ENCODE measurements at regions not wholly inside any gene's neighbourhood (a gene's known extent, or its start where the extent isn't known, plus 50 kb on each side); places are given as distances from the start of the nearest gene placed in this dataset.
"Not testable (repeated sequence)": the region's sequence is repeated elsewhere in the genome, so short reads cannot be mapped to it uniquely, and the experiment has no call there.

DNA sequence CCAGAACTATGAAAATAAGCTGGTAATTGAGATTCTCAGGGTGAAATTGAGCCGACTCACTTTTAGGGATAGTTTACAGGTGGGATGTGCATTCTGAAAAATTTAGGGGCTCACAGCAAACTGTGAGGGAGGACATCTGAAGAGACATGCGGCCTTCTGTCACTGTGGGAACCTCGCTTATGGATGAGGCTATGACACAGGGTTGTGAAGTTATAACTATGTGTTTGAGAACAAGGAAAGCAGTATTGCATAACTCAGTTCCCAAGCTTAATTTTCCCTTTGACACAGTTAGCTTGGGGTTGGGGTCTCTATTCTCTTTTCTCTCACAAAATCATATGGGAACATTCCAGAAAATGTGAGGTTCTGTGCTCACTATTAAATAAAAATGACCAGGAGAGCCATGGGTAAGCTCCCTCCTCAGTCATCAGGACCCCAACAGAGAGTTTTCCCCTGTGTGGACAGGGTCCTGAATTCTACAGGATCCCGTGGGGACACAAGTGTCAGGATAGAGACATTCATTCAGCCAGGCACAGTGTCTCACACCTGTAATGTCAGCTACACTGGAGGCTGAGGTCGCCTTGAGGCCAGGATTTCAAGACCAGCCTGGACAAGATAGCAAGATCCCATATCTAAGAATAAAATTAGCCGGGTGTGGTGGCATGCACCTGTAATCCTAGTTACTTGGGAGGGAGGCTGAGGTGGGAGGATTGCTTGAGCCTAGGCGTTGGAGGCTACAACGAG, 1507.7 kb upstream of the TPTE start:
- not testable (repeated sequence) for H3K4me1 ChIP-seq (ENCODE audit: control insufficient read depth, extremely low read depth, insufficient read depth, low read length); H3K36me3 ChIP-seq (ENCODE audit: control insufficient read depth, insufficient read depth, low read length); H3K27me3 ChIP-seq (ENCODE audit: control insufficient read depth, insufficient read depth, low read length); H3K79me2 ChIP-seq (ENCODE audit: control insufficient read depth, insufficient read depth, low read length); H2AFZ ChIP-seq (ENCODE audit: low read length); DNase-seq (ENCODE audit: low read depth in 2 of 2); H3K4me2 ChIP-seq (ENCODE audit: extremely low read depth, insufficient read depth, low read length); H3K9me3 ChIP-seq (ENCODE audit: control insufficient read depth, insufficient read depth, low read depth, low read length); H3K4me3 ChIP-seq (replicated peaks in 1 of 4; ENCODE audit: control extremely low read depth in 1 of 4, insufficient read depth in 1 of 4, low read depth in 3 of 4, low read length in 4 of 4); H3K27ac ChIP-seq (ENCODE audit: insufficient read depth, low read length); H4K20me1 ChIP-seq (ENCODE audit: control insufficient read depth, extremely low read depth, insufficient read depth, low read length); H3K9ac ChIP-seq (ENCODE audit: insufficient read depth, low read length)

- not testable (repeated sequence) for H3K27me3 ChIP-seq (ENCODE audit: control insufficient read depth, insufficient read depth, low read length); H2AFZ ChIP-seq (ENCODE audit: low read length); H3K36me3 ChIP-seq (ENCODE audit: control insufficient read depth, insufficient read depth, low read length); H3K4me3 ChIP-seq (replicated peaks in 1 of 4; ENCODE audit: control extremely low read depth in 1 of 4, insufficient read depth in 1 of 4, low read depth in 3 of 4, low read length in 4 of 4); DNase-seq (ENCODE audit: low read depth in 2 of 2); H3K4me2 ChIP-seq (ENCODE audit: extremely low read depth, insufficient read depth, low read length); H3K27ac ChIP-seq (ENCODE audit: insufficient read depth, low read length); H4K20me1 ChIP-seq (ENCODE audit: control insufficient read depth, extremely low read depth, insufficient read depth, low read length); H3K9me3 ChIP-seq (ENCODE audit: control insufficient read depth, insufficient read depth, low read depth, low read length); H3K9ac ChIP-seq (ENCODE audit: insufficient read depth, low read length); H3K4me1 ChIP-seq (ENCODE audit: control insufficient read depth, extremely low read depth, insufficient read depth, low read length); H3K79me2 ChIP-seq (ENCODE audit: control insufficient read depth, insufficient read depth, low read length)
Observed at GRCh38 chr21:9014243-9014734, 1507.1 kb upstream of the TPTE start.

DNA sequence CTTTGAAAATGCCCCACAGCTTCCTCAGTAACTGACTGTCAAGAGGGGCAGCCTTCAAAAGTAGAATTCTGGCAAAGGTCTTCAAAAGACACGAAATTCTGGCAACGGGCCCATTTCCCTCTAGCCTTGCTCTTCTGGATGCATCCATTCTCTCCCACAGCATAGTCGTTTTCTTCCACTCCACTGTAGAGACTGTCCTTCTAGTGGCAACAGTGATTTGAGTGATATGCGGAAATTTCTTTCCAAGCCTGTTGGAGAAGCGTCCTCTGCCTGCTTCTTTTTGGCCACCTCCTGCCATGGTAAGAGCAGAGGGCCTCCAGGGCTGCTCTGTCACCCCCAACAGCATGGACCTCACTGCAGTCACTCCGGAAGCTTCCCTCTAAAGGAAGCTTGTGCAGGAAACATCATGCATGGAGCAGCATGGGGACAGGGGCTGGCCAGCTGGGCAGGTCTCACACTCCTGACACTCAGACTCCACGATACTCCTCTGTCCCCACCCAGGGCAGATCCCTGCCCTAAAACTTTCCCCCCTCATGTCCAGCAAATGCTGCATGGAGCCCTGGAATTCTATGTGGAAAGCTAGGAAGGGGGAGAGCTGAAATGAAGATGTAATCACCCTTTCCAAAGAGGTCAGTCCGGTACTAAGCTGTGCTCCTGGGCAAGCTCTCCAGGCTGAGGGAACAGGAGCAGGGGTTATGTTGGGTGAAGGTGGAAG, 1505.7 kb upstream of the TPTE start:
- H3K27me3 ChIP-seq (ENCODE audit: control insufficient read depth, insufficient read depth, low read length); H2AFZ ChIP-seq (ENCODE audit: low read length); H4K20me1 ChIP-seq (ENCODE audit: control insufficient read depth, extremely low read depth, insufficient read depth, low read length); DNase-seq (ENCODE audit: low read depth in 2 of 2); H3K4me1 ChIP-seq (ENCODE audit: control insufficient read depth, extremely low read depth, insufficient read depth, low read length); H3K79me2 ChIP-seq (ENCODE audit: control insufficient read depth, insufficient read depth, low read length); H3K9ac ChIP-seq (ENCODE audit: insufficient read depth, low read length); H3K27ac ChIP-seq (ENCODE audit: insufficient read depth, low read length); H3K9me3 ChIP-seq (ENCODE audit: control insufficient read depth, insufficient read depth, low read depth, low read length); H3K36me3 ChIP-seq (ENCODE audit: control insufficient read depth, insufficient read depth, low read length); H3K4me2 ChIP-seq (ENCODE audit: extremely low read depth, insufficient read depth, low read length); H3K4me3 ChIP-seq (replicated peaks in 1 of 4; ENCODE audit: control extremely low read depth in 1 of 4, insufficient read depth in 1 of 4, low read depth in 3 of 4, low read length in 4 of 4): not testable (repeated sequence)

DNA sequence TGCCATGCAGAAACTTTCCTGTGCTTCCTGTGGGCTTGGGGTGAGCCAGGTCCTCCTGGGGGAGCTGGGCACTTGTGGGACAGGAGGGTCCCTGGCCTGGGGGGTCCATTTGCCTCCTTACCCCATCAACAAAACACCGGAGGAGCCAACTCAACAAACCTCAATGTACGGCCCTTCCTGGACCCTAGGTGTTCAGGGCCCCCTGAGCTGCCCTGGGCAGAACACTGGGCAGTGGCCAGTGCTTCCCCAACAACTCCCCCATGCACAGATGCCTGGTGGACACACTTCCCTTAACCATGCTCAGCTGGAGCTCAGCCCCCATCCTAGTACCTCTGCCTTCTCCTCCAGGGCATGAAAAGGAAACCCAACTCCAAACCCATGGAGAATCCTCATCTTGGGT, 1504.2 kb upstream of the TPTE start:
- not testable (repeated sequence) for H2AFZ ChIP-seq (ENCODE audit: low read length); H3K27me3 ChIP-seq (ENCODE audit: control insufficient read depth, insufficient read depth, low read length); H3K4me2 ChIP-seq (ENCODE audit: extremely low read depth, insufficient read depth, low read length); H3K27ac ChIP-seq (ENCODE audit: insufficient read depth, low read length); H4K20me1 ChIP-seq (ENCODE audit: control insufficient read depth, extremely low read depth, insufficient read depth, low read length); H3K9ac ChIP-seq (ENCODE audit: insufficient read depth, low read length); H3K36me3 ChIP-seq (ENCODE audit: control insufficient read depth, insufficient read depth, low read length); DNase-seq (ENCODE audit: low read depth in 2 of 2); H3K79me2 ChIP-seq (ENCODE audit: control insufficient read depth, insufficient read depth, low read length); H3K4me3 ChIP-seq (replicated peaks in 1 of 4; ENCODE audit: control extremely low read depth in 1 of 4, insufficient read depth in 1 of 4, low read depth in 3 of 4, low read length in 4 of 4); H3K9me3 ChIP-seq (ENCODE audit: control insufficient read depth, insufficient read depth, low read depth, low read length); H3K4me1 ChIP-seq (ENCODE audit: control insufficient read depth, extremely low read depth, insufficient read depth, low read length)

DNA sequence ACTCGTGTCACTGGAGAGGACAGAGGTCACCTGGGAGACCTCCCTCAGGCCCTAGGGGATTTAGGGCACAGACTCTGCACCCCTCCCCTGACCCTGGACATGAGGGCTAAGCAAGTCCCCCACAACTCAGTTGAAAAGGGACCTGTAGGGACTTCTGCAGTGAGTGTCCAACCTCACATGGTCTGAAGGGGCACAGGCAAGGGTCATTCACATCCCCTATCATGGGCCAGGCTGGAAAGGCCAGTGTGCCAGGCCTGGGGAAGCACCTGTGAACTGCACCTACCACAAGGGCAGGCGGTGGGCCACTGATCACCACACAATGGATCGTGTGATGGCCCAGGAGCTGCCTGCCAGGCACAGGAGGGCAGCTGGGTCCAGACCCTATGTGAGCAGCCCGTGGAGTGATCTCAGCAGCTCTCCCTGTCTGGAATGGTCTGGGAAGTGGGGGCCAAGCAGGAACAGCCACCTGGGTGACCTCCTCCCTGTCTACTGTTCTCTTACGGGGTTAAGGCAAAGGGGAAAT, 1502.6 kb upstream of the TPTE start:
- not testable (repeated sequence) for H4K20me1 ChIP-seq (ENCODE audit: control insufficient read depth, extremely low read depth, insufficient read depth, low read length); H3K4me2 ChIP-seq (ENCODE audit: extremely low read depth, insufficient read depth, low read length); H3K36me3 ChIP-seq (ENCODE audit: control insufficient read depth, insufficient read depth, low read length); H3K4me3 ChIP-seq (replicated peaks in 1 of 4; ENCODE audit: control extremely low read depth in 1 of 4, insufficient read depth in 1 of 4, low read depth in 3 of 4, low read length in 4 of 4); H3K79me2 ChIP-seq (ENCODE audit: control insufficient read depth, insufficient read depth, low read length); H3K9ac ChIP-seq (ENCODE audit: insufficient read depth, low read length); H3K27me3 ChIP-seq (ENCODE audit: control insufficient read depth, insufficient read depth, low read length); H3K27ac ChIP-seq (ENCODE audit: insufficient read depth, low read length); H2AFZ ChIP-seq (ENCODE audit: low read length); H3K9me3 ChIP-seq (ENCODE audit: control insufficient read depth, insufficient read depth, low read depth, low read length); H3K4me1 ChIP-seq (ENCODE audit: control insufficient read depth, extremely low read depth, insufficient read depth, low read length); DNase-seq (ENCODE audit: low read depth in 2 of 2)

- not testable (repeated sequence) for H4K20me1 ChIP-seq (ENCODE audit: control insufficient read depth, extremely low read depth, insufficient read depth, low read length); H3K27ac ChIP-seq (ENCODE audit: insufficient read depth, low read length); H3K79me2 ChIP-seq (ENCODE audit: control insufficient read depth, insufficient read depth, low read length); H3K4me2 ChIP-seq (ENCODE audit: extremely low read depth, insufficient read depth, low read length); H3K9ac ChIP-seq (ENCODE audit: insufficient read depth, low read length); H2AFZ ChIP-seq (ENCODE audit: low read length); H3K4me3 ChIP-seq (replicated peaks in 1 of 4; ENCODE audit: control extremely low read depth in 1 of 4, insufficient read depth in 1 of 4, low read depth in 3 of 4, low read length in 4 of 4); H3K36me3 ChIP-seq (ENCODE audit: control insufficient read depth, insufficient read depth, low read length); H3K9me3 ChIP-seq (ENCODE audit: control insufficient read depth, insufficient read depth, low read depth, low read length); H3K4me1 ChIP-seq (ENCODE audit: control insufficient read depth, extremely low read depth, insufficient read depth, low read length); H3K27me3 ChIP-seq (ENCODE audit: control insufficient read depth, insufficient read depth, low read length); DNase-seq (ENCODE audit: low read depth in 2 of 2)
Observed at GRCh38 chr21:9024006-9024767, 1497.2 kb upstream of the TPTE start.
